Neural progenitor cell (in vitro differentiated cells): ENCODE measurements at regions not wholly inside any gene's neighbourhood (a gene's known extent, or its start where the extent isn't known, plus 50 kb on each side); places are given as distances from the start of the nearest gene placed in this dataset.

Source experiments
- DNase-seq: peaks from one replicate; pipeline ENCODE4 v3.0.0-alpha.2; 2016; ENCODE audit warnings: low spot score
- H2AFZ ChIP-seq: fragments of 200-600 bp; sonication (generic); replicated peaks from 2 replicates; pipeline ENCODE4 v1.6.1; 2016; ENCODE audit warnings: antibody characterized with exemption
- H3F3A ChIP-seq: fragments of 200-600 bp; sonication (generic); 2 replicates; pipeline ENCODE4 v1.6.1; 2016; ENCODE audit warnings: antibody characterized with exemption, low read depth
- H3K27ac ChIP-seq: fragments of 200-600 bp; sonication (generic); 2 replicates; pipeline ENCODE4 v1.5.1; 2016; ENCODE audit warnings: mild to moderate bottlenecking
- H3K27me3 ChIP-seq: fragments of 200-600 bp; sonication (generic); 2 replicates; pipeline ENCODE4 v1.6.1; 2016; ENCODE audit warnings: mild to moderate bottlenecking, moderate library complexity
- H3K36me3 ChIP-seq: fragments of 200-600 bp; sonication (generic); 2 replicates; pipeline ENCODE4 v1.5.1; 2016
- H3K4me1 ChIP-seq: fragments of 200-600 bp; sonication (generic); 2 replicates; pipeline ENCODE4 v1.6.1; 2016; ENCODE audit warnings: mixed run types
- H3K4me2 ChIP-seq: fragments of 200-600 bp; sonication (generic); 2 replicates; pipeline ENCODE4 v1.6.1; 2016
- H3K4me3 ChIP-seq: fragments of 200-600 bp; sonication (generic); 2 replicates; pipeline ENCODE4 v1.5.1; 2016
- H3K79me2 ChIP-seq: fragments of 200-600 bp; sonication (generic); 2 replicates; pipeline ENCODE4 v1.6.1; 2016; ENCODE audit warnings: low read depth
- H3K9ac ChIP-seq: fragments of 200-600 bp; sonication (generic); 2 replicates; pipeline ENCODE4 v1.6.1; 2016
- H3K9me3 ChIP-seq: fragments of 200-600 bp; sonication (generic); 2 replicates; pipeline ENCODE4 v1.5.1; 2016; ENCODE audit warnings: low read depth
- H4K20me1 ChIP-seq: fragments of 200-600 bp; sonication (generic); 2 replicates; pipeline ENCODE4 v1.6.1; 2016; ENCODE audit warnings: low read depth
- H3K27ac Mint-ChIP-seq: 3 replicates; pipeline ENCODE4 v1.8.0; 2021; ENCODE audit warnings: mixed read lengths
- H3K27me3 Mint-ChIP-seq: 2 replicates; pipeline ENCODE4 v1.8.0; 2022; ENCODE audit warnings: low read depth, mild to moderate bottlenecking, inconsistent platforms, moderate library complexity, mixed read lengths; ENCODE audit not compliant: insufficient read depth
- H3K36me3 Mint-ChIP-seq: 3 replicates; pipeline ENCODE4 v1.8.0; 2021; ENCODE audit warnings: mixed read lengths
- H3K4me1 Mint-ChIP-seq: 3 replicates; pipeline ENCODE4 v1.8.0; 2021; ENCODE audit warnings: mixed read lengths
- H3K4me3 Mint-ChIP-seq: 3 replicates; pipeline ENCODE4 v1.8.0; 2021; ENCODE audit warnings: mild to moderate bottlenecking, moderate library complexity, mixed read lengths
- H3K9me3 Mint-ChIP-seq: 3 replicates; pipeline ENCODE4 v1.8.0; 2020; ENCODE audit warnings: mixed read lengths
- EZH2 ChIP-seq: fragments of 200-600 bp; sonication (generic); IDR thresholded peaks from 2 replicates; pipeline ENCODE4 v1.6.1; 2017; ENCODE audit warnings: antibody characterized with exemption, mild to moderate bottlenecking, moderate library complexity
- EZH2phosphoT487 ChIP-seq: fragments of 200-600 bp; sonication (generic); IDR thresholded peaks from 2 replicates; pipeline ENCODE4 v1.6.1; 2017; ENCODE audit warnings: antibody characterized with exemption
- TF ChIP-seq, protein P1 (sequence below): fragments of 200-600 bp; sonication (generic); IDR thresholded peaks from 2 replicates; pipeline ENCODE4 v1.5.1; 2017; ENCODE audit warnings: antibody characterized with exemption, mild to moderate bottlenecking

DNA sequence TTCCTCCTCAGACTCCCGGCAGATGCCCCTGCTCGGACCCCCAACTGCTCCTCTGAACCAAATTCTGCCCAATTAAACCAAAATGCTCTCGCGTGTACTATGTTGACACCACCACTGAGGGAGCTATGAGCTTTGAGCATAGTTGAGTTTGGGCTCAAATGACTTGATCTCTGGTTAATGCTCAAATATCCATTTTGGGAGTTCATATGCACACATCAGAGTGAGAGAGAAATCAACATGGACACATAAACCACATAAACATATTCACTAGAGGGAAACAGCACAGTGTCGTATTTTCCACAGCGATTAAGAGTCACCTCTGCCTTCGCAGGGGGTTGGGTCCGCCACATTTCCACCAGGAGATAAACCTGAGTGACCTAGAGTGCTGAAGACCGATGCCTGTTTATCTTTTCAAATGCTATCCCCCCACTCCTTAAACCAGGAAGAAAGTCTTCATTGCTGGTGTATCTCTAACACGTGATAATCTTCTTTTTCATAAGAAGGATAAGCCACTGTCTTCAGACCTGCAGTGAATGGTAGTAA is 59.4 kb upstream of the FOXN3 start:
- Histone ChIP-seq H2AFZ (no peak overlapping the region), H3K27ac (no peak overlapping the region), H3K9me3 (no peaks in the 10 kb centered on the region), H3K79me2 (no peaks in the 10 kb centered on the region), H3K4me1 (peaks cover 3% of the 10 kb centered on the region), H4K20me1 (no peaks in the 10 kb centered on the region), H3F3A (peaks cover 1% of the 10 kb centered on the region), H3K4me3 (no peak overlapping the region), H3K4me2 (no peak overlapping the region), H3K9ac (no peak overlapping the region), H3K27me3 (no peaks in the 10 kb centered on the region), H3K36me3 (no peaks in the 10 kb centered on the region)
- H3K27ac Mint-ChIP-seq = no peak overlapping the region
- no peak overlapping the region for H3K4me3 Mint-ChIP-seq
- peaks cover 2% of the 10 kb centered on the region for H3K27me3 Mint-ChIP-seq
- no peaks in the 10 kb centered on the region for H3K9me3 Mint-ChIP-seq
- TF ChIP-seq EZH2phosphoT487 (no peak), EZH2 (no peak)
- TF ChIP-seq, protein P1, sequence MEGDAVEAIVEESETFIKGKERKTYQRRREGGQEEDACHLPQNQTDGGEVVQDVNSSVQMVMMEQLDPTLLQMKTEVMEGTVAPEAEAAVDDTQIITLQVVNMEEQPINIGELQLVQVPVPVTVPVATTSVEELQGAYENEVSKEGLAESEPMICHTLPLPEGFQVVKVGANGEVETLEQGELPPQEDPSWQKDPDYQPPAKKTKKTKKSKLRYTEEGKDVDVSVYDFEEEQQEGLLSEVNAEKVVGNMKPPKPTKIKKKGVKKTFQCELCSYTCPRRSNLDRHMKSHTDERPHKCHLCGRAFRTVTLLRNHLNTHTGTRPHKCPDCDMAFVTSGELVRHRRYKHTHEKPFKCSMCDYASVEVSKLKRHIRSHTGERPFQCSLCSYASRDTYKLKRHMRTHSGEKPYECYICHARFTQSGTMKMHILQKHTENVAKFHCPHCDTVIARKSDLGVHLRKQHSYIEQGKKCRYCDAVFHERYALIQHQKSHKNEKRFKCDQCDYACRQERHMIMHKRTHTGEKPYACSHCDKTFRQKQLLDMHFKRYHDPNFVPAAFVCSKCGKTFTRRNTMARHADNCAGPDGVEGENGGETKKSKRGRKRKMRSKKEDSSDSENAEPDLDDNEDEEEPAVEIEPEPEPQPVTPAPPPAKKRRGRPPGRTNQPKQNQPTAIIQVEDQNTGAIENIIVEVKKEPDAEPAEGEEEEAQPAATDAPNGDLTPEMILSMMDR = no peak
- H3K4me1 Mint-ChIP-seq = peaks cover 2% of the 10 kb centered on the region
- no peaks in the 10 kb centered on the region for H3K36me3 Mint-ChIP-seq
- no peak for DNase-seq

DNA sequence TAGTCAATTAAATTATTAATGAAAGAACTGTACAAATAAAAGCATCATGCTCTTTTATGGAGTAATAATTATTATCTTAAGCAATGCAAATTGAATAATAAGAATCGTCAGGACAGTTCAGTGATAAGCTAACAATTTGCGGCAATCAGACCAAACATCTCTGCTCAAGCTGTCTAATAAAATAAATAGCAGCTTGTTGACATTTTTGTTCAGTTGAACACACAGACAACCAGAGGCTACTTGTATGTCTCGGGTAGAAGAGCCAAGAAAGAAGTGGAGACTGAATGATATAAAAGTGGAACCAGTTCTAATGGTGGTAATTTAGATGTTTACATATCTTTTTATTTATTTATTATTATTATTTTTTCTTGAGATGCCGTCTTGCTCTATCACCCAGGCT is 57.4 kb upstream of the FOXN3 start:
- H3K36me3 Mint-ChIP-seq = no peaks in the 10 kb centered on the region
- no peaks in the 10 kb centered on the region for H3K27me3 ChIP-seq
- no peaks in the 10 kb centered on the region for H4K20me1 ChIP-seq
- no peak overlapping the region for H3K4me2 ChIP-seq
- no peak overlapping the region for H3K4me3 ChIP-seq
- H3K9me3 ChIP-seq = no peaks in the 10 kb centered on the region
- no peak for DNase-seq
- H3K9me3 Mint-ChIP-seq = no peaks in the 10 kb centered on the region
- no peaks in the 10 kb centered on the region for H3K36me3 ChIP-seq
- TF ChIP-seq, protein P1 = no peak
- no peak for TF ChIP-seq EZH2
- peaks cover 2% of the 10 kb centered on the region for H3K27me3 Mint-ChIP-seq
- H3K4me3 Mint-ChIP-seq = no peak overlapping the region
- peaks cover 3% of the 10 kb centered on the region for H3K4me1 ChIP-seq
- no peaks in the 10 kb centered on the region for H3F3A ChIP-seq
- no peak overlapping the region for H2AFZ ChIP-seq
- no peaks in the 10 kb centered on the region for H3K4me1 Mint-ChIP-seq
- no peak overlapping the region for H3K9ac ChIP-seq
- no peaks in the 10 kb centered on the region for H3K79me2 ChIP-seq
- H3K27ac Mint-ChIP-seq = no peak overlapping the region
- no peak overlapping the region for H3K27ac ChIP-seq

DNA sequence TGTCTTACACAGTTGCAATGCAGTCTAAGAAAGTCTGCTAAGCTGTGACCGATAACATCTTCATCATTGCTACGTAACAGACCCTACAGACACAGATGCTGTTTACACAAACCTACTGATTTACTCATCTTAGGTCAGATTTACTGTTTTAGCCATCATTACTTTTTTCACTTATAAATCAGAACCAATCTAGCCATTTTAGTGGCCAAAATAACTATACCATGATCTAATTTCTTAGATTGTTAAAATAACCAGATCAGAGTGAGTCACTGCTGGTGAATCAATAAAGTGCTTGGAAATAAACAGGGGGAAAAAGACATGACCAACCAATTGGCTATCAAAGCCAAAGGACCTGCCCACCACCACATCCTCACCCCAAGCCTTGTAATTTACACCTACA is 57.0 kb upstream of the FOXN3 start:
- Mint-ChIP-seq H3K36me3 (no peaks in the 10 kb centered on the region), H3K27ac (no peak overlapping the region), H3K4me3 (no peak overlapping the region)

More for the DNA sequence above, 57.0 kb upstream of the FOXN3 start:
- H3F3A ChIP-seq = no peaks in the 10 kb centered on the region
- Mint-ChIP-seq H3K4me1 (no peaks in the 10 kb centered on the region), H3K9me3 (no peaks in the 10 kb centered on the region), H3K27me3 (peaks cover 2% of the 10 kb centered on the region)
- no peaks in the 10 kb centered on the region for H3K4me1 ChIP-seq
- H3K36me3 ChIP-seq = no peaks in the 10 kb centered on the region
- no peaks in the 10 kb centered on the region for H3K9me3 ChIP-seq
- no peaks in the 10 kb centered on the region for H3K27me3 ChIP-seq
- no peak for TF ChIP-seq EZH2
- TF ChIP-seq, protein P1 = no peak
- TF ChIP-seq EZH2phosphoT487 = no peak
- no peak overlapping the region for H2AFZ ChIP-seq
- H4K20me1 ChIP-seq = no peaks in the 10 kb centered on the region
- no peak overlapping the region for H3K9ac ChIP-seq
- no peaks in the 10 kb centered on the region for H3K79me2 ChIP-seq
- H3K4me3 ChIP-seq = no peak overlapping the region
- H3K27ac ChIP-seq = no peak overlapping the region
- DNase-seq = no peak
- no peak overlapping the region for H3K4me2 ChIP-seq
